Stimulated activated naive B cell treated with anti-CD40 and anti-IgM and Interleukin-4, amounts not matched to agents 10 μg/mL and 1 μg/mL and 100 μg/mL, for 72 hours (primary cell): ENCODE measurements at regions not wholly inside any gene's neighbourhood (a gene's known extent, or its start where the extent isn't known, plus 50 kb on each side); places are given as distances from the start of the nearest gene placed in this dataset.

Source experiments
- ATAC-seq, 2 donors: fragments of 150-1000 bp; cut with Tn5 transposase; replicated peaks; 2 replicates each; pipeline ENCODE4 v1.10.0; 2021; ENCODE audit warnings: moderate library complexity in 1 of 2
- DNase-seq: peaks from one replicate; pipeline ENCODE4 v3.0.0; 2021
- H3K27ac Mint-ChIP-seq: one replicate; pipeline ENCODE4 v1.8.0; 2022; ENCODE audit warnings: mild to moderate bottlenecking, mixed read lengths
- H3K27me3 Mint-ChIP-seq, 2 donors: one replicate each; pipeline ENCODE4 v1.8.0; 2022; ENCODE audit warnings: mixed read lengths in 2 of 2
- H3K36me3 Mint-ChIP-seq, 2 donors: one replicate each; pipeline ENCODE4 v1.8.0; 2022; ENCODE audit warnings: mixed read lengths in 2 of 2, mild to moderate bottlenecking in 1 of 2
- H3K4me1 Mint-ChIP-seq, 2 donors: one replicate each; pipeline ENCODE4 v1.8.0; 2022; ENCODE audit warnings: mixed read lengths in 2 of 2, mild to moderate bottlenecking in 1 of 2
- H3K4me3 Mint-ChIP-seq, 2 donors: one replicate each; pipeline ENCODE4 v1.8.0; 2022; ENCODE audit warnings: mild to moderate bottlenecking in 2 of 2, mixed read lengths in 2 of 2, moderate library complexity in 1 of 2
- H3K9me3 Mint-ChIP-seq, 2 donors: one replicate each; pipeline ENCODE4 v1.8.0; 2022; ENCODE audit warnings: mixed read lengths in 2 of 2, mild to moderate bottlenecking in 1 of 2

GRCh38 chr6:169841251-169841650, 89.8 kb downstream of the ERMARD start:
- peaks cover 10 to 13% of the 10 kb centered on the region in 2 donors for H3K4me1 Mint-ChIP-seq
- no peak overlapping the region for H3K4me3 Mint-ChIP-seq
- no peak overlapping the region for H3K27ac Mint-ChIP-seq
- peaks cover 0 to 4% of the 10 kb centered on the region in 2 donors for H3K36me3 Mint-ChIP-seq
- DNase-seq (no peak), ATAC-seq (no peak)
- H3K27me3 Mint-ChIP-seq = peaks cover 0 to 24% of the 10 kb centered on the region in 2 donors
- peaks cover 3 to 5% of the 10 kb centered on the region in 2 donors for H3K9me3 Mint-ChIP-seq

GRCh38 chr6:169839898-169840631, 88.6 kb downstream of the ERMARD start:
- Mint-ChIP-seq H3K27ac (peak overlapping the region; percentile 89), H3K27me3 (peaks cover 12 to 24% of the 10 kb centered on the region in 2 donors), H3K9me3 (peaks cover 3 to 5% of the 10 kb centered on the region in 2 donors), H3K36me3 (peaks cover 0 to 4% of the 10 kb centered on the region in 2 donors), H3K4me1 (peaks cover 10 to 13% of the 10 kb centered on the region in 2 donors), H3K4me3 (peak overlapping the region in 1 of 2 donors; percentile 49)
- no peak for DNase-seq
- no peak for ATAC-seq

GRCh38 chr6:169839493-169839892, 88.1 kb downstream of the ERMARD start:
- Mint-ChIP-seq H3K4me3 (no peak overlapping the region), H3K4me1 (peaks cover 10 to 12% of the 10 kb centered on the region in 2 donors), H3K36me3 (peaks cover 0 to 4% of the 10 kb centered on the region in 2 donors), H3K9me3 (peaks cover 3 to 5% of the 10 kb centered on the region in 2 donors), H3K27me3 (peaks cover 17 to 22% of the 10 kb centered on the region in 2 donors), H3K27ac (peak overlapping the region; percentile 25)
- DNase-seq (no peak), ATAC-seq (no peak)

- no peak overlapping the region for H3K4me3 Mint-ChIP-seq
- peaks cover 7% of the 10 kb centered on the region in 2 donors for H3K4me1 Mint-ChIP-seq
These were observed 87.6 kb downstream of the ERMARD start for GRCh38 chr6:169839029-169839481.

GRCh38 chr6:169838346-169839028, 87.1 kb downstream of the ERMARD start:
- Mint-ChIP-seq H3K9me3 (peaks cover 3 to 5% of the 10 kb centered on the region in 2 donors), H3K36me3 (peaks cover 0 to 4% of the 10 kb centered on the region in 2 donors), H3K27me3 (peaks cover 22 to 25% of the 10 kb centered on the region in 2 donors), H3K4me1 (peaks cover 5 to 7% of the 10 kb centered on the region in 2 donors), H3K27ac (no peak overlapping the region), H3K4me3 (peak overlapping the region in 1 of 2 donors; percentile 52)
- DNase-seq (no peak), ATAC-seq (peak; percentile 36 to 38)

More at GRCh38 chr6:169839029-169839481, 87.6 kb downstream of the ERMARD start:
- Mint-ChIP-seq H3K27me3 (peaks cover 20 to 21% of the 10 kb centered on the region in 2 donors), H3K27ac (no peak overlapping the region), H3K36me3 (peaks cover 0 to 4% of the 10 kb centered on the region in 2 donors), H3K9me3 (peaks cover 3 to 5% of the 10 kb centered on the region in 2 donors)
- DNase-seq = no peak
- no peak for ATAC-seq

- peaks cover 0 to 4% of the 10 kb centered on the region in 2 donors for H3K36me3 Mint-ChIP-seq
- H3K27me3 Mint-ChIP-seq = peaks cover 26 to 28% of the 10 kb centered on the region in 2 donors
- DNase-seq = no peak
- ATAC-seq = peak; percentile 65 to 71
- H3K27ac Mint-ChIP-seq = no peak overlapping the region
- peaks cover 5 to 7% of the 10 kb centered on the region in 2 donors for H3K4me1 Mint-ChIP-seq
- peaks cover 3 to 5% of the 10 kb centered on the region in 2 donors for H3K9me3 Mint-ChIP-seq
- peak overlapping the region in 1 of 2 donors; percentile 52 for H3K4me3 Mint-ChIP-seq
These were observed 86.3 kb downstream of the ERMARD start for GRCh38 chr6:169837529-169838250.

- Mint-ChIP-seq H3K4me3 (no peak overlapping the region), H3K27ac (no peak overlapping the region), H3K27me3 (peaks cover 36 to 51% of the 10 kb centered on the region in 2 donors), H3K4me1 (peaks cover 10 to 13% of the 10 kb centered on the region in 2 donors), H3K36me3 (peaks cover 0 to 2% of the 10 kb centered on the region in 2 donors), H3K9me3 (no peaks in the 10 kb centered on the region)
- DNase-seq (no peak), ATAC-seq (no peak)
These were observed 81.9 kb downstream of the ERMARD start for GRCh38 chr6:169833258-169833794.

DNA sequence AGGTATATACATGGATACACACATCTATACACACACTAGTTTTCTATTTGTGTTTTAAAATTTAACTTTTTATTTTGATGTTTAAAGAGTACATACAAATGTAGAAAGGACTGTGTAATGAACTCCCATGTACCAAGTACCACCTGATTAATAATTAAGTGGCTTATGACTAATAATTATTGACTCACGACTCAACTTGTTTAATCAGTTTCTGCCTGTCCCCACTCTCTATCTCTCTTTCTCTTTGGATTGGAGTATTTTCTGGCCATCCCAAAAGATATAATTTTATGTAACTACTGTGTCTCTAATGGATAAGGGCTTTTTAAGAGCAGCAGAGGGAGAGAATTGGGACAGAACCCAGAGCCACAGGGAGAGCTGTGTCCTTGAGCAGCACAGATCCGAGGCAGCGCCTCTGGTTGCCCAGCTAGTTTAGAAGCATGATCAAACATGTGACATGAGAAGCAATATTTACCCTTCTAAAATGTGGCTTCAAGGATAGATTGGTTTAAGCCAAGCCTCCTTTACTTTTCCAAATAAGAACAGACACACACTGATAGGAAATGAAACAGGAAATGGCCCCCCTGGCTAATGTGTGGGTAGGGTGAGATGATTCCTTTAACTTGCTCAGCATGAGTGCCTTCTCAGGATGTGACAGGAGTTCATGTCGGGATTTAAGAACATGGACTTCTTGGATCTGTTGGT, 81.0 kb downstream of the ERMARD start:
- H3K4me3 Mint-ChIP-seq = no peak overlapping the region
- H3K27ac Mint-ChIP-seq = no peak overlapping the region
- peaks cover 39 to 59% of the 10 kb centered on the region in 2 donors for H3K27me3 Mint-ChIP-seq
- peaks cover 7 to 9% of the 10 kb centered on the region in 2 donors for H3K4me1 Mint-ChIP-seq
- H3K9me3 Mint-ChIP-seq = no peaks in the 10 kb centered on the region
- no peak for DNase-seq
- ATAC-seq = no peak
- peaks cover 0 to 4% of the 10 kb centered on the region in 2 donors for H3K36me3 Mint-ChIP-seq

GRCh38 chr6:169831450-169832246, 80.2 kb downstream of the ERMARD start:
- peaks cover 46 to 67% of the 10 kb centered on the region in 2 donors for H3K27me3 Mint-ChIP-seq
- peak; percentile 82 to 85 for ATAC-seq

More at GRCh38 chr6:169831450-169832246, 80.2 kb downstream of the ERMARD start:
- peak; percentile 43 for DNase-seq
- Mint-ChIP-seq H3K4me1 (peaks cover 7 to 9% of the 10 kb centered on the region in 2 donors), H3K9me3 (no peaks in the 10 kb centered on the region), H3K4me3 (no peak overlapping the region), H3K36me3 (peaks cover 0 to 4% of the 10 kb centered on the region in 2 donors), H3K27ac (no peak overlapping the region)
